Stomach smooth muscle (tissue), 2 donors: ENCODE measurements at regions not wholly inside any gene's neighbourhood (a gene's known extent, or its start where the extent isn't known, plus 50 kb on each side); places are given as distances from the start of the nearest gene placed in this dataset.

ENCODE experiments used
- H3K27ac ChIP-seq: one replicate; pipeline ENCODE4 v1.7.0; 2013; ENCODE audit warnings: mild to moderate bottlenecking, low read length, inconsistent platforms
- H3K27me3 ChIP-seq, 2 donors: one replicate each; pipeline ENCODE4 v1.7.0; 2013; ENCODE audit warnings: low read length in 2 of 2; ENCODE audit not compliant: insufficient read depth in 2 of 2, control insufficient read depth in 1 of 2
- H3K36me3 ChIP-seq, 2 donors: one replicate each; pipeline ENCODE4 v1.7.0; 2013; ENCODE audit warnings: low read length in 2 of 2; ENCODE audit not compliant: control insufficient read depth in 2 of 2, insufficient read depth in 2 of 2
- H3K4me1 ChIP-seq: one replicate; pipeline ENCODE4 v1.7.0; 2013; ENCODE audit warnings: low read length; ENCODE audit not compliant: control insufficient read depth, insufficient read depth
- H3K4me3 ChIP-seq, 2 donors: one replicate each; pipeline ENCODE4 v1.7.0; 2013; ENCODE audit warnings: low read length in 2 of 2
- H3K9ac ChIP-seq, 2 donors: one replicate each; pipeline ENCODE4 v1.7.0; 2013; ENCODE audit warnings: low read length in 2 of 2, mild to moderate bottlenecking in 1 of 2
- H3K9me3 ChIP-seq, 2 donors: one replicate each; pipeline ENCODE4 v1.7.0; 2013; ENCODE audit warnings: low read length in 2 of 2; ENCODE audit not compliant: control insufficient read depth in 2 of 2
- donor health status: healthy.
- donor health status: Pancreatic carcinoma.

GRCh38 chr6:81988871-81989270, 236.4 kb upstream of the TENT5A start:
- no peaks in the 10 kb centered on the region for H3K9me3 ChIP-seq

GRCh38 chr6:81988446-81988845, 236.0 kb upstream of the TENT5A start:
- H3K36me3 ChIP-seq, result no peaks in the 10 kb centered on the region
- no peaks in the 10 kb centered on the region for H3K27me3 ChIP-seq
- no peak overlapping the region for H3K27ac ChIP-seq
- no peak overlapping the region for H3K4me3 ChIP-seq
- H3K4me1 ChIP-seq, result no peaks in the 10 kb centered on the region
- H3K9ac ChIP-seq, result no peak overlapping the region
- no peaks in the 10 kb centered on the region for H3K9me3 ChIP-seq

More at GRCh38 chr6:81988871-81989270, 236.4 kb upstream of the TENT5A start:
- H3K27ac ChIP-seq, result no peak overlapping the region
- no peak overlapping the region for H3K9ac ChIP-seq
- H3K27me3 ChIP-seq, result no peaks in the 10 kb centered on the region
- H3K4me3 ChIP-seq, result no peak overlapping the region
- no peaks in the 10 kb centered on the region for H3K36me3 ChIP-seq
- no peaks in the 10 kb centered on the region for H3K4me1 ChIP-seq

- Histone ChIP-seq H3K4me3 (no peak overlapping the region), H3K9me3 (no peaks in the 10 kb centered on the region), H3K27ac (no peak overlapping the region), H3K4me1 (no peaks in the 10 kb centered on the region), H3K36me3 (no peaks in the 10 kb centered on the region), H3K27me3 (no peaks in the 10 kb centered on the region), H3K9ac (no peak overlapping the region)
These were observed 234.8 kb upstream of the TENT5A start for GRCh38 chr6:81987293-81987692.

- H3K27me3 ChIP-seq, result no peaks in the 10 kb centered on the region
- no peak overlapping the region for H3K27ac ChIP-seq
- no peak overlapping the region for H3K9ac ChIP-seq
- H3K9me3 ChIP-seq, result no peaks in the 10 kb centered on the region
- no peaks in the 10 kb centered on the region for H3K36me3 ChIP-seq
- no peak overlapping the region for H3K4me3 ChIP-seq
- H3K4me1 ChIP-seq, result no peaks in the 10 kb centered on the region
These were observed 232.7 kb upstream of the TENT5A start for GRCh38 chr6:81985191-81985590.

- no peaks in the 10 kb centered on the region for H3K27me3 ChIP-seq
- H3K9me3 ChIP-seq, result no peaks in the 10 kb centered on the region
- no peaks in the 10 kb centered on the region for H3K4me1 ChIP-seq
- H3K27ac ChIP-seq, result no peak overlapping the region
- no peak overlapping the region for H3K4me3 ChIP-seq
- no peak overlapping the region for H3K9ac ChIP-seq
- H3K36me3 ChIP-seq, result no peaks in the 10 kb centered on the region
These were observed 232.1 kb upstream of the TENT5A start for GRCh38 chr6:81984599-81984998.

GRCh38 chr6:81981812-81982211, 229.3 kb upstream of the TENT5A start:
- Histone ChIP-seq H3K36me3 (no peaks in the 10 kb centered on the region), H3K9me3 (peaks cover 0 to 2% of the 10 kb centered on the region in 2 donors), H3K27ac (no peak overlapping the region), H3K4me3 (no peak overlapping the region), H3K27me3 (no peaks in the 10 kb centered on the region), H3K9ac (no peak overlapping the region), H3K4me1 (no peaks in the 10 kb centered on the region)

- Histone ChIP-seq H3K4me1 (no peaks in the 10 kb centered on the region), H3K9ac (no peak overlapping the region), H3K36me3 (no peaks in the 10 kb centered on the region), H3K4me3 (no peak overlapping the region), H3K27me3 (no peaks in the 10 kb centered on the region), H3K27ac (no peak overlapping the region), H3K9me3 (peaks cover 0 to 2% of the 10 kb centered on the region in 2 donors)
These were observed 227.3 kb upstream of the TENT5A start for GRCh38 chr6:81979767-81980166.

- Histone ChIP-seq H3K9ac (no peak overlapping the region), H3K4me3 (no peak overlapping the region), H3K9me3 (peaks cover 0 to 2% of the 10 kb centered on the region in 2 donors), H3K36me3 (no peaks in the 10 kb centered on the region), H3K27me3 (no peaks in the 10 kb centered on the region), H3K27ac (no peak overlapping the region), H3K4me1 (no peaks in the 10 kb centered on the region)
These were observed 226.8 kb upstream of the TENT5A start for GRCh38 chr6:81979329-81979728.

GRCh38 chr6:81978230-81978629, 225.7 kb upstream of the TENT5A start:
- Histone ChIP-seq H3K4me3 (no peak overlapping the region), H3K36me3 (no peaks in the 10 kb centered on the region), H3K27ac (no peak overlapping the region), H3K4me1 (no peaks in the 10 kb centered on the region), H3K9me3 (peaks cover 0 to 2% of the 10 kb centered on the region in 2 donors), H3K9ac (no peak overlapping the region), H3K27me3 (no peaks in the 10 kb centered on the region)

GRCh38 chr6:81977486-81977885, 225.0 kb upstream of the TENT5A start:
- Histone ChIP-seq H3K36me3 (no peaks in the 10 kb centered on the region), H3K27ac (no peak overlapping the region), H3K9me3 (peaks cover 0 to 2% of the 10 kb centered on the region in 2 donors), H3K9ac (no peak overlapping the region), H3K27me3 (no peaks in the 10 kb centered on the region), H3K4me3 (no peak overlapping the region), H3K4me1 (no peaks in the 10 kb centered on the region)

- Histone ChIP-seq H3K4me3 (no peak overlapping the region), H3K9ac (no peak overlapping the region), H3K4me1 (no peaks in the 10 kb centered on the region), H3K27ac (no peak overlapping the region), H3K27me3 (no peaks in the 10 kb centered on the region), H3K36me3 (no peaks in the 10 kb centered on the region), H3K9me3 (no peaks in the 10 kb centered on the region)
These were observed 217.3 kb upstream of the TENT5A start for GRCh38 chr6:81969814-81970213.
